DMS153 treated with DMSO at 0.1 percent for 48 hours (cell line): ENCODE measurements at regions not wholly inside any gene's neighbourhood (a gene's known extent, or its start where the extent isn't known, plus 50 kb on each side); places are given as distances from the start of the nearest gene placed in this dataset.
A peak's percentile ranks its signal among the peaks of the same experiment; 100 is the strongest.

Experiments
- DNase-seq: peaks from one replicate; lab custom pipeline; 2025; ENCODE audit not compliant: unreplicated experiment; lab: John Stamatoyannopoulos, UW

- DNase-seq = no peak
Observed at GRCh38 chr18:30556112-30556511, 486.4 kb downstream of the DSC3 start.

GRCh38 chr18:30545393-30545792 is 497.1 kb downstream of the DSC3 start:
- no peak for DNase-seq

GRCh38 chr18:30544141-30544540 is 498.4 kb downstream of the DSC3 start:
- DNase-seq = no peak

- no peak for DNase-seq
Observed at GRCh38 chr18:30533716-30534115, 508.8 kb downstream of the DSC3 start.

GRCh38 chr18:30527917-30528316 is 514.6 kb downstream of the DSC3 start:
- no peak for DNase-seq

- DNase-seq = no peak
Observed at GRCh38 chr18:30527226-30527625, 515.3 kb downstream of the DSC3 start.

- DNase-seq = no peak
Observed at GRCh38 chr18:30522288-30522929, 520.1 kb downstream of the DSC3 start.

- DNase-seq = no peak
Observed at GRCh38 chr18:30514059-30514458, 528.5 kb downstream of the DSC3 start.

- no peak for DNase-seq
Observed at GRCh38 chr18:30512872-30513271, 529.7 kb downstream of the DSC3 start.

GRCh38 chr18:30510882-30511281 is 531.7 kb downstream of the DSC3 start:
- no peak for DNase-seq

GRCh38 chr18:30501594-30501993 is 540.9 kb downstream of the DSC3 start:
- no peak for DNase-seq

GRCh38 chr18:30500240-30500945 is 542.1 kb downstream of the DSC3 start:
- DNase-seq = no peak

GRCh38 chr18:30499721-30500120 is 542.8 kb downstream of the DSC3 start:
- no peak for DNase-seq

GRCh38 chr18:30492552-30493129 is 549.9 kb downstream of the DSC3 start:
- DNase-seq = no peak

- no peak for DNase-seq
Observed at GRCh38 chr18:30491815-30492551, 550.6 kb downstream of the DSC3 start.

GRCh38 chr18:30489890-30490643 is 552.5 kb downstream of the DSC3 start:
- no peak for DNase-seq

- DNase-seq = no peak
Observed at GRCh38 chr18:30487962-30488361, 554.6 kb downstream of the DSC3 start.

GRCh38 chr18:30486856-30487255 is 555.7 kb downstream of the DSC3 start:
- DNase-seq = no peak

GRCh38 chr18:30485078-30485477 is 557.5 kb downstream of the DSC3 start:
- no peak for DNase-seq

- DNase-seq = no peak
Observed at GRCh38 chr18:30481871-30482270, 560.7 kb downstream of the DSC3 start.

GRCh38 chr18:30469091-30469490 is 573.5 kb downstream of the DSC3 start:
- DNase-seq = peak; percentile 8
